ENCODE measurements at regions not wholly inside any gene's neighbourhood (a gene's known extent, or its start where the extent isn't known, plus 50 kb on each side); places are given as distances from the start of the nearest gene placed in this dataset.

- Histone ChIP-seq H3K9me2 (ENCODE audit: insufficient read depth) (no peaks in the 10 kb centered on the region), H3K27ac (ENCODE audit: low read depth, low read length) (no peak overlapping the region), H3K4me2 (ENCODE audit: low read length) (no peak overlapping the region), H3K9ac (ENCODE audit: low read length) (no peak overlapping the region), H3K9me3 (ENCODE audit: control insufficient read depth in 1 of 2, insufficient read depth in 1 of 2, low read depth in 1 of 2, low read length in 2 of 2) (no peaks in the 10 kb centered on the region), H4K20me1 (ENCODE audit: insufficient read depth) (no peaks in the 10 kb centered on the region), H2AFZ (ENCODE audit: low read depth, low read length, poor library complexity, severe bottlenecking) (no peak overlapping the region), H3K27me3 (ENCODE audit: insufficient read depth, low read length) (peaks cover 8% of the 10 kb centered on the region; the same call in 1 of the 2 replicates), H3K4me1 (ENCODE audit: control insufficient read depth in 1 of 2, insufficient read depth in 2 of 2, low read length in 2 of 2) (no peaks in the 10 kb centered on the region), H3K4me3 (replicated peaks in 1 of 2; ENCODE audit: low read depth in 1 of 2, low read length in 2 of 2) (no peak overlapping the region), H3K36me3 (ENCODE audit: control insufficient read depth in 1 of 2, insufficient read depth in 2 of 2, low read length in 2 of 2) (no peaks in the 10 kb centered on the region), H3K79me2 (ENCODE audit: insufficient read depth, low read length) (no peaks in the 10 kb centered on the region)
- no TSS peak for BruUV-seq (replicated peaks)
- peak; percentile 79 for ATAC-seq
- CTCF ChIA-PET, result no interaction called here
- POLR2A ChIA-PET, result no interaction called here
- DNase-seq (ENCODE audit: low read depth, low spot score), result no peak
- TF ChIP-seq CBX3 (IDR thresholded peaks at IDR 0.05; ENCODE audit: low read depth) (peak; percentile 57; the same call in 1 of the 2 replicates), RAD21 (IDR thresholded peaks at IDR 0.05; ENCODE audit: low read depth) (peak; percentile 51), CTCF (IDR thresholded peaks at IDR 0.05 in 2 of 3, conservative IDR thresholded peaks at IDR 0.05 in 1 of 3; ENCODE audit: borderline replicate concordance in 1 of 3, insufficient read depth in 1 of 3, low read depth in 2 of 3, low read length in 2 of 3) (peak; percentile 20 to 82 (median 78); a peak in 5 of 6 replicates), EZH2 (IDR thresholded peaks at IDR 0.05) (no peak), MAX (IDR thresholded peaks at IDR 0.05) (peak; percentile 91), TCF7L2 (IDR thresholded peaks at IDR 0.05; ENCODE audit: borderline replicate concordance, extremely low read depth, insufficient read depth, insufficient read length) (no peak), POLR2AphosphoS5 (IDR thresholded peaks at IDR 0.05; ENCODE audit: low read depth, low read length) (no peak)
- RAD21 ChIA-PET (ENCODE audit: low non-redundant PET in 1 of 2, low total read pairs in 2 of 2, uncharacterized antibody in 2 of 2, unreplicated experiment in 2 of 2), result no interaction called here
- intact Hi-C loops (cut with micrococcal nuclease), result loop anchor here (1.0 kb wide), 1 partner anchor 1215 kb away; no protein-coding TSS in a partner anchor
Measured at GRCh38 chr1:58047265-58047858, 499.2 kb downstream of the OMA1 start.
